Ecto neural progenitor cell (in vitro differentiated cells): ENCODE measurements at regions not wholly inside any gene's neighbourhood (a gene's known extent, or its start where the extent isn't known, plus 50 kb on each side); places are given as distances from the start of the nearest gene placed in this dataset.
"Not testable (repeated sequence)": the region's sequence is repeated elsewhere in the genome, so short reads cannot be mapped to it uniquely, and the experiment has no call there.

ENCODE experiments used
- DNase-seq: peaks from one replicate; pipeline ENCODE4 v3.0.0-alpha.2; 2018; ENCODE audit warnings: low spot score

DNA sequence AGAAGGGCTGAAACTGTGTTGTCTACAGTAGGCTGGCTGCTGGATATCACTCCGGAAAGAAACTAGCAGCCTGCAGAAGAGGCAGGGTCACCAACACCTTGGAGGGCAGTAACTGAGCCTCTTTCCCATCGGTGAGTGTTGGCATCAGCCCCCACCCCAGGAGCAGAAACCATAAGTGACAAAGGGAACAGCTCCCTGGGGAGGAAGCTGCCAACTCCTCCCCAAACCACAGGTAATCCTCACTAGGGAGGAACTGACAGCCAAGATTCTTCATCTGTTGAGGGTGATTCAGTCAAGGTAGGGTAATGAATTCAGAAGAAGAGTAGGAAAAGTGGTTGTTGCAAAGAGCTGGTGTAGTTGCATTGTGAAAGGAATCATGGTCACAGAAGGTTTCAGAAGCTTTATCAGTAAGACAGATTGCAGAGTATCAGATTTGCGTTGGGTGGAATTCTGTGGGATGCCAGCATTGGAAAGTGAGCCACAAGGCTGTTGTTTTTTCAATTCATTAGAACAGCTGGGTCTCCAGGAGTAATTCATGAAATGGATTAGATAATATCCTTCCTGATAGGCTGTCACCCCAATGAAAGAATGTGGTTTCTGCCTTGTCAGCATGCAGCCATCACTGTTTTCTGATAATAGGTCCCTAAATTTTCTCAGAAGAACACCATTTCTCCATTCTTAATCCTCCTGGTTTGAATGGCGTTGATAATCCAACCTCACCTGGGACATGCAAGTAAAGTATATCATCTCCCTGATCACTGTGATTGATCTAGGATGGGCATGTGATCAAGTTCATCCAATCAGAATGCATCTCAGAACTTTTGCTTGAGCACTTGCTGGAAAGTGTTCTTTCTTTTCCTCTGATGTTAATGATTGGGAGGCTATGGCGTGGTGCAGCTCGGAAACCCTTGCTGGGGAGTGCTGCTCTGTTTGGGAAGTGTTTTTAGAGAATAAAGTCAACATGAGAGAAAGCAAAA lies 75.0 kb upstream of the CTBP2 start:
- no peak for DNase-seq

DNA sequence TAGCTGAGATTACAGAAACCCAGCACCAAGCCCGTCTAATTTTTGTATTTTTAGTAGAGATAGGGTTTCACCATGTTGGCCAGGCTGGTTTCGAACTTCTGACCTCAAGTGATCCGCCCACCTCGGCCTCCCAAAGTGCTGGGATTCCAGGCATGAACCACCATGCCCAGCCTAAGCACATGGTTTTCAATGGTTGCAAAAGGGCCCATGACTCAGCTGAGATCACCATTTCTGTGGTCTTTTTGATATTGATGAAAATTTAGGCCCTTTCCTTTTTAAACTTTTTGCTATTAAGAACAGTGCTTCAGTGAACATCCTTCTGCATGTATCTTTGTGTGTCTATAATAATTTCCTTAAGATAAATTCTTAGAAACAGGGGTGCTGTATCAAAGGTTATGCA lies 74.2 kb upstream of the CTBP2 start:
- DNase-seq: not testable (repeated sequence)

DNA sequence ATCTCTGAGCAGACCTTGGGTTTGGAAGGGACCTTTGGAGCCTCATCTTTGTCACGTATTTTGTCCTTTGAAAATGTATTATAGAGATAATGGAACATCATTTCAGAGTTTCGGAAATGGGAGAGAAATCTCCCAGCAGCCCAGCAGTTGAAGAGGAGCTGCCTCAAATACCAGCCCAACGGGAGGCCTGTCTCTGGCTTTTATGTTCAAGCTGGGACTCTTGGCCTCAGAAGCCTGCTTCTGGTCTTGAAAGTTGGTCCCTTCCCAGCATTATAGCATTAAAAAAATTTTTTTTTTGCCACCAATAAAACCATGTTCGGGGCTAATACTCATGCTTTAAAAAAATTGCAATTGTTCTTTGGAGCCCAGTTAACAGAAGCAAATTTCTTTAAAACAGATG lies 73.4 kb upstream of the CTBP2 start:
- peak; percentile 19 for DNase-seq

DNA sequence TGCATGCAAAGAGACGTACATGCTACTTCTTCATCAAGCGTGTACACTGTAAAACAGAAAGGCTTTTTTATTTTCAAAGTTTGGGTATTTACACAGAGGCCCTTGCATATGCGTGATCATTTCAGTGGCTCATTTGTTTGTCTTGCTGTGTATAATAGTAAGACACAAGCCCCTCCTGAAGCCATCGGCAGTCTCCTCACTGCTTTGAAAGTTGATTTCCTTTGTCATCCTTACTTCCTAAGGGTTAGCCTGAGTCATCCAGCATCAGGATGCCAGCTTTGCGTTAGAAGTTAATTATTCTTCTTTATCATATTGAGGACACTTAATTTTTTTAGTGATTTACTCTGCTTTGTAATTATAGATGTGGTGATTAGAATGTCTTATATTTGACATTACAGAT lies 72.5 kb upstream of the CTBP2 start:
- DNase-seq: no peak

DNA sequence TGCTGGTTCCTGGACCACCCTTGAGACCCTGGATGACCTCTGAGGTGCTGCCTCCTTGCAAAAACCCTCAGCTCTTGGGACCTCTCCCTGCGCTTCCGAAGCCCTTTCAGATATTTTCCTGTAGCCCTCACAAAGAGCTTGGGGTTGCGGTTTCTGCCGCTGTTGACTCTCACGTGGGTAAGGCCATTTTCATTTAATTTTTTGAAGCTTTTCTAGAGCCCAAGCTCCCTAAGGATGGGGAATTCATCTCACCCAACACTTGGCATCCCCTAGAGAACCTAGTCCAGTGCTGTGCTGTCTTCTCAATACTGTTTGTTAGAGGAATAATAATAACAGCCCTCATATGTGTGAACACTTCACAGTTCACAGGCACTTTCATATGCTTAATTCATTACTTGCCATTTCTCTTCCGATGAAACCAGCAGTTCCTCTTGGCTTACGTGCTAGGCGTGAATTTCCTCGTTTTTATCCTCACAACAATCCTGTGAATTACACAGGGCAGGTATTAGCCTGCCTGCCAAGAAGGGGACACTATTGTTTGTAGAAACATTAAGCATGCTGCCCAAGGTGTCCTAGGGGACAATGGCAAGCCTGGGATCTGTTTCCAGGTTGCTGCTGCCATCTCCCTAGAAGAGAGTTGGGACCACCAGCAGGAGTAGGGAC lies 71.6 kb upstream of the CTBP2 start:
- peak; percentile 13 for DNase-seq

DNA sequence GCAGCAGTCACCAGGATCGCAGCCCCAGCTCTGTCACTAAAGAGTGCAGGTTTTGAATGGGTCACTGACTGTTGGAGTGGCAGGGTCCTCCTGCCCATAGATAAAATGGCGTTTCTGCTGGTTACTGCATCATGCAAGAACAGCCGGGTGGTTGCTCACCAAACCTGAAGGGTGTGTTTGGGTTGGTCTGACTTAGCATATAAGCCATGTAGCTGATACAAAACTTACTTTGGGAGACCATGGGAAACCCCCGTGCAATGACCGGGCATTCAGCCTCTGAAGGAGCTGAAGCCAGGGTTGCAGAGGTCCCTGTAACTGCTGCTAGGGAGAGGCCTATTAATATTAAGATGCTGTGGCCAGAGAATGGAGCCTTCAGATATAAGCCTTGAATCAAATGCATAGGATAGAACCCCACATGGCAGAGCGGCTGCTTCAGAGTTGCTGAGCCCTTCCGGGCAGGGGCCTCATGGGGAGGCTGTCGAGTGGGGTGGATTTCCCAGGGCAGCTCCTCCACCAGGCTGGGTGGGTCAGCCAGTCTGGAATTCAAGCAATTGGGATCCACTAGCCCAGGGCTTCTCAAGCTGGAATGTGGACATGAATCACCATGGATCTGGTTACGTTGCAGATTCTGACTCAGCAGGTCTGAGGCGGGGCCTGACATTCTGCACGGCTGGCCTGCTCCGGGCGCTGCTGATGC lies 70.9 kb upstream of the CTBP2 start:
- peak; percentile 51 for DNase-seq

DNA sequence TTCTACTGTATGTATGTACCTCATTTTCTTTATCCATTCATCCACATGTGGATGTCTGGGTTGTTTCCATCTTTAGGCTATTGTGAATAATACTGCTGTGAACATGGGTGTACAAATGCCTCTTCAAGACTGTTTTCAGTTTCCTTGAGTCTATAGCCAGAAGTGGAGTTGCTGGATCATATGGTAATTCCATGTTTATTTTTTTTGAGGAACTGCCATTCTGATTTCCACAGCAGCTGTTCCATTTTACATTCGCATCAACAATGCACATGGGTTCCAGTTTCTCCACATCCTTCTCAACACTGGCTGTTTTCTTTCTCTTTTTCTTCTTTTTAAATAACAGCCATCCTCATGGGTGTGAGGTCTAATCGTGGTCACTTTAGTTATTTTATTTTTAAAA lies 69.9 kb upstream of the CTBP2 start:
- no peak for DNase-seq

DNA sequence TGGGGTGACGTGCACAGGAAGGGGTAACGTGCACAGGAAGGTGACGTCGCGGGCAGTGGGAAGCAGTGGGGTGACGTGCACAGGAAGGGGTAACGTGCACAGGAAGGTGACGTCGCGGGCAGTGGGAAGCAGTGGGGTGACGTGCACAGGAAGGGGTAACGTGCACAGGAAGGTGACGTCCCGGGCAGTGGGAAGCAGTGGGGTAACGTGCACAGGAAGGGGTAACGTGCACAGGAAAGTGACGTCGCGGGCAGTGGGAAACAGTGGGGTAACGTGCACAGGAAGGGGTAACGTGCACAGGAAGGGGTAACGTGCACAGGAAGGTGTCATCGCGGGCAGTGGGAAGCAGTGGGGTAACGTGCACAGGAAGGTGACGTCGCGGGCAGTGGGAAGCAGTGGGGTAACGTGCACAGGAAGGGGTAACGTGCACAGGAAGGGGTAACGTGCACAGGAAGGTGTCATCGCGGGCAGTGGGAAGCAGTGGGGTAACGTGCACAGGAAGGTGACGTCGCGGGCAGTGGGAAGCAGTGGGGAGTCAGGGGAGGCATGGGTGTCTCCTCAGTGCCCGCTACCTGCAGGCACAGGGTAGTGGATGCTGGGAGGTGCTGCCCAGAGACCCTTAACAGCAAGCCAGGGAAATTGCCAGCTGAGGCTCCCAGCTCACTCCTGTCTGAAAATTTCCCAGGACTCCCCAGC lies 68.0 kb upstream of the CTBP2 start:
- not testable (repeated sequence) for DNase-seq

DNA sequence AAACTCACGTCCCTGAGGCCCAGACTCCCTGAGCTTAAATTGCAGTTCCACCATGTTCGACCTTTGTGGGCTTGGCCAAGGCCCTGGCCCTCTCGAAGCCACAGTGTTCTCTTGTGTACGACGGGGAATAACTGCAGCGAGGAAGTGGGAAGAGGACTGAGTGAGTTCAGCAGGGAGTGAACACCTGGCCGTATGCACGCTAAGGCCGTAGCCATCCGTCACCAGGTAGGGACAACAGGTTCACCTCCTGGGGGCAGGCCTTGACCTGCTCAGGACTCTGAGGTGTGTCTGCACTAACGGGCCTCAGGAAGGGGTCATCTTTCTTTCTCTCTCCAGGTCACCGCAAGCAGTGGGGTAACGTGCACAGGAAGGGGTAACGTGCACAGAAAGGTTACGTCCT lies 67.2 kb upstream of the CTBP2 start:
- no peak for DNase-seq

DNA sequence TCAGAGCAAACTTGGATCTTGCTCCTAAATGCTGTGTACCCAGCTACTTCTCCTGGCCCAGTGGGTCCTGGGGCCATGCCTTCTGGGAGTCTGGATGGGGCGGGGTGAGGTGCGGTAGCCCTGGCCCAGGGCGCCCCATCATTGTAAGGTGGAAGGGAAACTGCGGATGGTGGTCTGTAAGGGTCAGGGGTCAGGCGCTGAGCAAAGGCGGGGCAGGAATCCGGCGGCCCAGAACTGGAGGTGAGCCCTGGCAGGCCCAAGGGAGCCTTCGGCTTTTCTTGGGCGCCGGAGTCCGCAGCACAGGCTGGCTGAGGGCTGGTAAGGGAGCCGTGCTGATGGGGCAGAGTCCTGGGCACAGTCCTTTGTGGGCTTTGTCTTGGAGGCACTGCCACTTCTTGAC lies 66.5 kb upstream of the CTBP2 start:
- DNase-seq: no peak

DNA sequence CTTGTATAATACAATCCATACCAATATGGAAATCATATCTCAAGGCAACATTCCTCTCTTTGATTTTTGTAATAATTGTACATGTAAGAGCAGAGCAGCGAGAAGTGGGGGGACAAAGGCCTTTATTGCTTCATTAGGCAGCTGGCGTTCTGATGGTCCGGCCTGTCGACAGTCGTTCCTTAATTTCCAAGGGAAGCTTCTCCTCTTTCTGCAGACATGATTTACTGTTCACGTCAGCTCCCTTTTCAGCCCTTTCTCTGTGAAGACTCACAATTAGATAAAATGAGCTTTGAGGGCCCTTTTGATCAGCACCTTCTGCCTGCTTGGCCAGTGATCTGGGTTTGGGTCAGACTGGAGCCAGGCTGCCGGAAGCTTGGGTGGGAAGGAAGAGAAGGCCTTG lies 65.6 kb upstream of the CTBP2 start:
- peak; percentile 20 for DNase-seq

DNA sequence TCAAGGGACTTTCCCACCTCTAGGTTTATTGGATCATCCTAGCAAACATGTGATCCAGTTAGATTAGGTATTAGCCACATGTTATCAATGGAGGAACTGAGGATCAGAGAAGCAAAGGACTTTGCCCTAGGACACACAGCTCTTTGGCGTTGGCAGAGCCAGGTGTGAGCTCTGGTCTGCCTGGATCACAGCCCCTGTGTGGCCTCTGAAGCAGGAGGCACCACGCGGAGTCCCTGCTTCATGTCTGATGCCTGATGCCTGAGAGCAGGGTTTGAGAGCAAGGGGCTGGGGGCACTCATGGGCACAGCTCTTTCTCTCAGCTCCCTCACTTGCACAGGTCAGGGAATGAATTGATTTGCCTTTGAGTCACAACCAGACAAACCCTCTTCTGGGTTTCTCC lies 64.7 kb upstream of the CTBP2 start:
- no peak for DNase-seq

DNA sequence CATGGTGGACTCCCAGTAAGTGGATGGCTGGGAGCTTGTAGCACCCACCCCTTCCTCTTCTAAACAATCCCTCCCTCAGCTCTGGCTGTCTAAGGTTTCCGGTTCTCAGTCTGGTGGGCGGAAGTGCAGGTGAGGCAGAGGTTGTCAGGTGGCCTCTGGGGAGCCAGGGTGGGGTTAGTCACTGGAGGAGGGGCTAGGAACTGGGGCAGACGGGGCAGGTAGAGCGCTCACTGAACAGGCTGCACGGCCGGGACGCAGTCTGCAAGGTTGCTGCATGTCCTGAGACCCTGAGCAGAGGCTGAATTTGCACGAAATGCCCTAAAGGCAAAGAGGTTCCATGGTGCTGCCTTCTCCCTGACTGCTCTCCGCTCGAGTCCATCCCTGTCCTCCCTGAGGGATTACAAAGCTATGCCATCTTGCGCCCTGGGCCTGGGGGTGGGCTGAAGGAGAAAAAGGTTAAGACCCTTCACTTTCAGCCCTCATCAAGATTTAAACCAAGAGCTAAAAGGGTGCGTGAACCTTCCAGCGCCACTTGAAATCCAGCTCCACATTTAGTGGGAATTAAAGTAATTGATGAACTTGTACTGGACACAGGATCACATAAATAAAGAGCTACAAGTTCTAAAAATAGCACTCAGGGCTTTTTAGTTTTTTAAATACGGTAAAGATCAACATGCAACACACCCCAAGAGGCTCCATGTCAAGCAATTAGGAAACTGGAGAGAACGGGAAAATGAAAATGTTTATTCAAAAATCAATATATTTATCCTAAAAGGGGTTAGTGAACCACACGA lies 62.3 kb upstream of the CTBP2 start:
- peak; percentile 46 for DNase-seq

DNA sequence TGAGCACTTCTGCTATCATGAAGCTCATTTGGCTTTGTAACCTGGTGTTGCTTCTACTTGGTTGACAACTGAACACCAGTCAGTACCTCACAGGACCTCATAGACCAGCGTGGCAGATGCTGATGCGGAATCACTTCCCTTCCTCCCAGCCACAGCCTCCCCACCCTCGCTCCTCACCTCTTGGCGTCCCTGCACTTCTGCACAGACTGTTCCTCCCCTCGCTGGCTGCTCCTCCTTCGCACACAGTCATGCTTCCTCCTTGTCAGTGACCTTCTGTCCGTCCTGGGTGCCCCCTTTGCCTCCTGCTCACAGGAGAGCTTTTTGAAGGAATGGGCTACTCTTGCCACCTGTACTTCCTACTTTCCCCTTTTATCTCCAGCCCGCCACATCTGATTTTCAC lies 61.4 kb upstream of the CTBP2 start:
- DNase-seq: no peak

DNA sequence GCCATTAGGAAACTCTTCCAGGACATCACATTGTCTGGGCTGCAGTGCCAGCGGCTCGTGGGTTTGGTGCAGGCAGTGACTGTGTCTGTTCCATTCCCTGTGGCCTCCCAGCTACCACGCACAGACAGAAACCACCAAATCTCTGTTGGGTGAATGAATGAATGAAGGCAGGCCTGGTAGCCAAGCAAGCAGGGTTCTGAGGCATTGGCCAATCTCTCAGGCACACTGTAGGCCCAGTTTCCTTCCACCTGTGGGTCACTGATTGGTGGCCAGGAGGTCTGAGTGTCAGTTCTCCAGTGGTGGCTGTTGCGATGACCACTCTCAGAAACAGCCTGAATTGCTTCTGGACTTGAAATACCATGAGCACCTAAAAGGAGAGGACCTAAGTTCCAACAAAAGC lies 59.4 kb upstream of the CTBP2 start:
- DNase-seq: no peak

DNA sequence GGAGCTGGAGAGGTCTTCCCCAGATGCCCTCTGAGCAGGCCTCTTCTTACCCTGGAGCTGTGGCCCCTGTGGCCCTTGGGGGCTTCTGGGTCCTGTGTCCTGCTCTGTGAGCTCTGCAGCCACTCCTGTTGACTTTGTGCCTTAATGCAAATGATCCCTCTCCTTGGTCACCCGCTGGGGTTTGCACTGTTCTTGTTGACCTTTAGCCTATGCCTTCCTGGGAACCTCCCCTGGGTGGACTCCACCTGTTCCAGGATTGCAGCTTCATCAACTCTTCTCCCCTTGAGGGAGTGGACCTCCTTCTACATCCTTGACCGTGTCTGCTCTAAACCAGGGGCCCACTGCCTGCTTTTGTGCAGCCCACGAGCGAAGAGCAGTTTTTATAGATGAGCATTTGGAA lies 58.6 kb upstream of the CTBP2 start:
- DNase-seq: no peak

DNA sequence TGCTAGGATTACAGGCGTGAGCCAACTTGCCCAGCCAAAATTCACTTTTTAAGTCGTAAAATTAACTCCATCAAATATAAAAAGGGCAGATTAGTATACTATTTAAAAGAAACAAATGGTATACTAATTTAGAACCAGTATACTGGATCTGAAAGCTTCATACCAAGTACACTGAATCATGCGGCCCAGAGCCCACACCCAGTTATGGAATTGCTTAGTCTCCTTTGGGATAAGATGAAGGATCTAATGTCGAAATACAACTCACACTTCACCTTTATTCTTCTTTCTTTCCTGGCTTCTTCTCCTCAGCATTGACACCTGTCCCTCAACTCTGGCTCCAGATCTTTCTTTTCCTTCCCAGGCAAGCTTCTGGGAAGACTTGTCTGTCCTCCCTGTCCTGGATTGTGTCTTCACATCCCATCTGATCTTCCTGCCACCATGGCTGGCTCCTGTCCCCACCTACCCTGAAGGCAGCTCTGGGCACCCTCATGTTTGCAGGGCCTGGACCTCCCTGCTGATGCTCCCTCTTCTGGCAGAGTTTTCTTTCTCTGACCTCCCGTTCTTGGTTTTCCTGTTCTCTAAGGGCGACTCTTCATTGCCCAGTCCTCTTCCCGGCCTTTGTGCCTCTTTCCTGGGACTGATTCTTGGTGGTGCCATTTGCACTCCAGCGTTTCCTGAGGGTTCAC lies 57.8 kb upstream of the CTBP2 start:
- no peak for DNase-seq

DNA sequence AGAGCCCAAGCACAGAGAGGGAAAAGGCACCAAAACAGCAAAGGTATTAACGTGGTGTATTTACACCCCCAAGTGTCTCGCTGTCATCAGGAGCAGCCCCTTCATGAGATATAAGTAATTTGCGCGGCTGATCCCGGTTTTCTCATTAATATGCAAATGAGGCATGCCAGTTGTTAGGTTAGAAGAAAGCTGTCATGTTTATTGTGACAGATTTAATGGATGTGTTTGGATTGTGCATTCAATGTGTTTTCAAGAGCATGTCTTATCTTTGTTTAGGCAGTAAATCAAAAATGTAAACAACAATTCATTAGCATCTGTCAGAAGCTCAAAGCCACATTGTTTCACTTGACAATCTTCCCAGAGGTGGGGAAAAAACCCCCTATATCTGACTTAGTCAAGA lies 56.5 kb upstream of the CTBP2 start:
- no peak for DNase-seq

DNA sequence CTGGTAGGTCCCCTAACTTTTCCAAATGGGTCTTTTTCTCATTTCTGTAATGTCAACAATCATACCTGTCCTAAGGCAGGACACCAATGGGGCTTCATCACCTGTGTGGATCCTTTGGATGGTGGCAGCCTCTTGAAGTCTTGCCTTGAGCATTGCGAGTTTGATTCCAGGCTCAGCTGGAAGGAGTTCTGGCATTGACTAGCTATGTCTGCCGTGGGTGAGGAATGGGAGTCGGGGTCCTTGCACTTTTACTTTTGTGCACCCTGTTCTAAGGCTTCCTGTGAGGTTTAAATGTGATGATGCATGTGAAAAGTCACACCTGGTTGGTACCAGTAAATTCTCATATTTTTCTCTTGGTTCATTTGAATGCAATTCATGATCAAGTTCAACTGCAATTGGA lies 55.9 kb upstream of the CTBP2 start:
- DNase-seq: no peak

DNA sequence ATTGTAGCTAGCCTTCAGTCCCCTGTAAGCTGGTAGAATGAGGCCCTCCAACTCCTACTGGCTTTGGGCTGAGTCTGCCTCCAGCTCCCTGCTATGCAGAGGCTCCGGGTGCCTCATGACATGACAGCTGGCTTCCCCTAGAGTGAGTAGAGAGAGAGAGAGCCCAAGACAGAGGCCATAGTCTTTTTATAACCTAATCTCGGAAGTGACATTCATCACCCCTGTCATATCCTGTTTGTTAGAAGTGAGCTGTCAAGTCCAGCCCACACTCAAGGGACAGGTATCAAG lies 53.9 kb upstream of the CTBP2 start:
- DNase-seq: no peak
